C4-2B (cell line): ENCODE measurements at regions not wholly inside any gene's neighbourhood (a gene's known extent, or its start where the extent isn't known, plus 50 kb on each side); places are given as distances from the start of the nearest gene placed in this dataset.

ENCODE experiments used
- CTCF ChIP-seq: fragments of 450-650 bp; conservative IDR thresholded peaks from 2 replicates; pipeline ENCODE4 v1.5.1; 2017; ENCODE audit warnings: mild to moderate bottlenecking
- ZFX ChIP-seq: fragments of 450-650 bp; IDR thresholded peaks from 2 replicates; pipeline ENCODE4 v1.6.1; 2017

- TF ChIP-seq CTCF (no peak), ZFX (no peak)
Observed at GRCh38 chr20:12763406-12763805, 245.4 kb upstream of the SPTLC3 start.
